GM13976 (cell line): ENCODE measurements at regions not wholly inside any gene's neighbourhood (a gene's known extent, or its start where the extent isn't known, plus 50 kb on each side); places are given as distances from the start of the nearest gene placed in this dataset.

Source experiments
- DNase-seq: peaks from one replicate; pipeline ENCODE4 v3.0.0; 2012; ENCODE audit warnings: low spot score
- in situ Hi-C: fragments of 300-500 bp; cut with MboI; formaldehyde crosslinking; loops from one replicate; pipeline ENCODE4 v1.12.0; 2022; ENCODE audit warnings: low sequenced_read_pairs, mixed read lengths, inconsistent platforms; ENCODE audit not compliant: unreplicated experiment
- TF ChIP-seq, protein P1 (sequence below): IDR thresholded peaks from 2 replicates; pipeline ENCODE4 v1.5.1; 2012; ENCODE audit warnings: borderline replicate concordance, mild to moderate bottlenecking; ENCODE audit not compliant: insufficient read depth; ENCODE audit errors: extremely low read depth, missing control alignments, control extremely low read depth

DNA sequence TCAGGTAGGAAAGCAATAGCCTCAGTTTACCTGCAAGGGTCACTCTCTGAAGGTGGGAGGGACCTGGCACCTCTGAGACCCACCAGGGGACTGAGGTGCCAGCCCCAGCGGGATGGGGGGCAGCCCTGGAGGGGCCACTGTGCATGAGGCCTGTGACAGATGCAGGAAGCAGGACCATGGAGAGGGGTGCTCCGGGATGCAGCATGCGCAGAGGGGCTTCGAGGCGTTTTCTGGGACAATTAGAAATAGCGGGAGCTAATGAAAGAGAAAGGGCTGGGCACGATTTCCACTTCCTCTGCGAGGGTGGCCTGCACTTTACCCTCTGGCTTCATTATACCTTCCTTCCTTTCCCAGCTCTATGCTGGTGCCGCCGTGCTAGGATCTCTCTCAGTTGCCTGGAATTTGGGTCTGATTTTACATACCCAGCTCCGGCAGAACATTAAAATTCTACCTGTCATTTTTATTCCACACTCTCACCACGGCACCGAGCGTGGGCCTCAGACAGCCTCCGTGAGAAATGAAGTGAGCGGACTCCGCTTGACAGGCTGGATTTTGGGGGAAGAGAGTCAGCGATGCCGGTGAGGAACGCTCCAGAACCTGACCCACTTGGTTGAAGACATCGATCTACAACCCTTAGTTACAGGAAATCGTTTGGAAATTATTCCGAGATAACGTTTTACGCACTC lies 333.9 kb upstream of the PFKP start:
- in situ Hi-C loops, result no loop called here
- no peak for DNase-seq
- TF ChIP-seq, protein P1, sequence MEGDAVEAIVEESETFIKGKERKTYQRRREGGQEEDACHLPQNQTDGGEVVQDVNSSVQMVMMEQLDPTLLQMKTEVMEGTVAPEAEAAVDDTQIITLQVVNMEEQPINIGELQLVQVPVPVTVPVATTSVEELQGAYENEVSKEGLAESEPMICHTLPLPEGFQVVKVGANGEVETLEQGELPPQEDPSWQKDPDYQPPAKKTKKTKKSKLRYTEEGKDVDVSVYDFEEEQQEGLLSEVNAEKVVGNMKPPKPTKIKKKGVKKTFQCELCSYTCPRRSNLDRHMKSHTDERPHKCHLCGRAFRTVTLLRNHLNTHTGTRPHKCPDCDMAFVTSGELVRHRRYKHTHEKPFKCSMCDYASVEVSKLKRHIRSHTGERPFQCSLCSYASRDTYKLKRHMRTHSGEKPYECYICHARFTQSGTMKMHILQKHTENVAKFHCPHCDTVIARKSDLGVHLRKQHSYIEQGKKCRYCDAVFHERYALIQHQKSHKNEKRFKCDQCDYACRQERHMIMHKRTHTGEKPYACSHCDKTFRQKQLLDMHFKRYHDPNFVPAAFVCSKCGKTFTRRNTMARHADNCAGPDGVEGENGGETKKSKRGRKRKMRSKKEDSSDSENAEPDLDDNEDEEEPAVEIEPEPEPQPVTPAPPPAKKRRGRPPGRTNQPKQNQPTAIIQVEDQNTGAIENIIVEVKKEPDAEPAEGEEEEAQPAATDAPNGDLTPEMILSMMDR, result no peak

DNA sequence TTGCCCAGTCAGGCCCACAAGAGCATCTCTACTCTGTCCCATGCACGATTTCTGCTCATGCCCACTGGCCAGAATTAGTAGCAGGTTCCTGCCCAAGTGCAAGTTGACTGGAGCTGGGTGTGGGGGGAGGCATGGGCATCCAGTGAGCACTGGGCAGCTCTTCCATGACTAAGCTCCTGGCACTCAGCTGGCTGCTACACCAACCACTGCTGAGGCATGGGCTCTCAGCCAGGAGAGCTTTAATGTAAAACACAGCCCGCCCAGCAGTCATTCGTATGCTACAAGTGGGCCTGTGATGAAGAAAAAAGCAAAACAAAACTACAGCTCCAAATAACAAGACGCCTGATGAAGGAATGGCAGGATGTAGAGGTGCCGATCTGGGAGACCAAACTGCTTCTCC lies 335.4 kb upstream of the PFKP start:
- no peak for DNase-seq
- TF ChIP-seq, protein P1, result no peak
- in situ Hi-C loops, result no loop called here

DNA sequence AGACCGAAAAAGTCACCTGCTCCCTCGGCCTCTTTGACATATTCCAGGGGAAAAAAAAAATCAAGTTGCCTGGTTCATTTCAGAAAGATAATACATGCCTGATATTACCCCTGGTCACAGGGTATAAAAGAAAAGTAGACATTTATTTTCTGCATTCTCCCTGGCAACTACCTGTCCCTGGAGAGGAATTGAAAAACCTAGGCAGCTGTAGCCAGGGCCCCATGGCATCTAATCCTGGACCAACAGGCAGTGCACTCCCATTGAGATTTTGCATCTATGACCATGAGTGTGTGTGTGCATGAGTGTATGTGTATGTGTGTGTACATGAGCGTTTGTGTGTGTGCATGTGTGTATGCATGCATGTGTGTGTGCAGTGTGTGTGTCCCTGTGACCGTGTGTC lies 338.2 kb upstream of the PFKP start:
- DNase-seq, result no peak
- in situ Hi-C loops, result no loop called here

DNA sequence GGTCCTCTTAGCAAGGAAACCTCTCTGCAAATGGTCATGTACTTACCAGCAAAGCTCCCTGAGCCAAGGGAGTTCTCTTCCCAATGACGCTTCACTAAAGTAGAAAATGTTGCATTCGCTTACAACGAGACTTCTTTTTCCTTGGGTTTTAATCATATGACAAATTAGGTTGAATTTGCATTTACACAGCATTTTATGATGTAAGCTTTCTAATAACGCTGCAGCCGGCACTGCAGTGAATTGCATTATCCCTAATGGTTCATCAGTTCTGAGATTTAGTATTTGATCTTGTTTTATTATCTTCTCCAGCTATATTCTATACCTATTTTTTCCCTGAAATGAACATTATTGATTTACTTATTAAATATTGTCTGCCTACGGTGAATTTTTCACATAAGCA lies 339.3 kb upstream of the PFKP start:
- no peak for DNase-seq
- in situ Hi-C loops, result no loop called here
- TF ChIP-seq, protein P1, result no peak

More for the DNA sequence above, 338.2 kb upstream of the PFKP start:
- TF ChIP-seq, protein P1, result no peak

DNA sequence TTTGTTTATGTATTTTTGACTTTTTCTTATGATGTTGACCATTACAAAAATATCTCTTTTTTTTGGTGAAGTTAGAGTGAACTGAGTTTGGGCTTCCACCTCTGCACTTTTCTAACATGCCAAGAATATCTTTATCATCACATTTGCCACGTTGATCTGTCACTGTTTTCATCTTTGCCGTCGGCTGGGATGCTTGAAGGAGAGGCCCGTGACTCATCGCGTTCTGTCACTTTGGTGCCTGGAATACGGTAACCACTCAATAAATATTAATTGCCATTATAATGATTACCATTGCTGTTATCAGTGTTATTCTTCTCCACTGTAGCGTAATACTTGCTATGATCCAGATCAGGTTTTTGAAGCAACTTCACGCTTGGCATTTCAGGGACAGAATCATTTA lies 350.8 kb upstream of the PFKP start:
- TF ChIP-seq, protein P1, result no peak
- in situ Hi-C loops, result no loop called here
- DNase-seq, result no peak

DNA sequence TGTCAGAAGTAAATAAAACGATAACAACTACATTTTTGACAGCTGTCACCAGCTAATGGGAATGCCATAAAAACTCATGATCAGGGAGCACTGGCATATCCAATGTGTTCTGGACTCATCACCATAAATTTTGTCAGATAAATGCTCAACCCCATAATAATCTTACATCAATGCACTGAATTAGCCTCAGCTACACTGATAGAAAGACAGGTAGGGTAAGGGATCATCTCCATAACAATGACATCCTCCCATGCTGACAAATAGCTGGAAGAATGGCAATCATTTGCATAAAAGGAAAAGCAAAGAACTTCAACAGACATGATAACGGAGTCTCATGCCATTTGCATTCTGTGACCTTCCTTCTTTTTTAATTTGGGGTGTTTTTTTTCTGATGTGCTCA lies 352.8 kb upstream of the PFKP start:
- TF ChIP-seq, protein P1, result no peak
- no peak for DNase-seq
- in situ Hi-C loops, result no loop called here
